AG04449 (cell line): ENCODE measurements at regions not wholly inside any gene's neighbourhood (a gene's known extent, or its start where the extent isn't known, plus 50 kb on each side); places are given as distances from the start of the nearest gene placed in this dataset.

ENCODE experiments used
- CTCF ChIA-PET: fragments of 350-600 bp; formaldehyde crosslinking; extraction: SDS; loops from one replicate; lab custom pipeline; 2021; ENCODE audit warnings: antibody characterized with exemption; lab: Yijun Ruan, JAX
- POLR2A ChIA-PET: fragments of 400-600, 350-600 bp; formaldehyde crosslinking; extraction: SDS; loops from one replicate; lab custom pipeline; 2020; ENCODE audit warnings: antibody characterized with exemption, inconsistent platforms; lab: Yijun Ruan, JAX
- DNase-seq: peaks from one replicate; pipeline ENCODE4 v3.0.0-alpha.2; 2010; ENCODE audit warnings: low read depth, low spot score
- H3K4me3 ChIP-seq: 2 replicates; pipeline ENCODE4 v1.5.1; 2011; ENCODE audit warnings: low read depth, mild to moderate bottlenecking, control low read depth, low read length
- TF ChIP-seq, protein P1 (sequence below): IDR thresholded peaks from one replicate; pipeline ENCODE4 v1.5.1; 2011; ENCODE audit warnings: mild to moderate bottlenecking, moderate library complexity, low read length, control low read depth, inconsistent platforms; ENCODE audit not compliant: insufficient read depth; ENCODE audit errors: missing control alignments

- TF ChIP-seq, protein P1, sequence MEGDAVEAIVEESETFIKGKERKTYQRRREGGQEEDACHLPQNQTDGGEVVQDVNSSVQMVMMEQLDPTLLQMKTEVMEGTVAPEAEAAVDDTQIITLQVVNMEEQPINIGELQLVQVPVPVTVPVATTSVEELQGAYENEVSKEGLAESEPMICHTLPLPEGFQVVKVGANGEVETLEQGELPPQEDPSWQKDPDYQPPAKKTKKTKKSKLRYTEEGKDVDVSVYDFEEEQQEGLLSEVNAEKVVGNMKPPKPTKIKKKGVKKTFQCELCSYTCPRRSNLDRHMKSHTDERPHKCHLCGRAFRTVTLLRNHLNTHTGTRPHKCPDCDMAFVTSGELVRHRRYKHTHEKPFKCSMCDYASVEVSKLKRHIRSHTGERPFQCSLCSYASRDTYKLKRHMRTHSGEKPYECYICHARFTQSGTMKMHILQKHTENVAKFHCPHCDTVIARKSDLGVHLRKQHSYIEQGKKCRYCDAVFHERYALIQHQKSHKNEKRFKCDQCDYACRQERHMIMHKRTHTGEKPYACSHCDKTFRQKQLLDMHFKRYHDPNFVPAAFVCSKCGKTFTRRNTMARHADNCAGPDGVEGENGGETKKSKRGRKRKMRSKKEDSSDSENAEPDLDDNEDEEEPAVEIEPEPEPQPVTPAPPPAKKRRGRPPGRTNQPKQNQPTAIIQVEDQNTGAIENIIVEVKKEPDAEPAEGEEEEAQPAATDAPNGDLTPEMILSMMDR = no peak
- ChIA-PET POLR2A (no interaction called here), CTCF (no interaction called here)
- DNase-seq = no peak
- H3K4me3 ChIP-seq = no peak overlapping the region
These were observed 787.7 kb upstream of the CDH6 start for GRCh38 chr5:30405821-30406220.

DNA sequence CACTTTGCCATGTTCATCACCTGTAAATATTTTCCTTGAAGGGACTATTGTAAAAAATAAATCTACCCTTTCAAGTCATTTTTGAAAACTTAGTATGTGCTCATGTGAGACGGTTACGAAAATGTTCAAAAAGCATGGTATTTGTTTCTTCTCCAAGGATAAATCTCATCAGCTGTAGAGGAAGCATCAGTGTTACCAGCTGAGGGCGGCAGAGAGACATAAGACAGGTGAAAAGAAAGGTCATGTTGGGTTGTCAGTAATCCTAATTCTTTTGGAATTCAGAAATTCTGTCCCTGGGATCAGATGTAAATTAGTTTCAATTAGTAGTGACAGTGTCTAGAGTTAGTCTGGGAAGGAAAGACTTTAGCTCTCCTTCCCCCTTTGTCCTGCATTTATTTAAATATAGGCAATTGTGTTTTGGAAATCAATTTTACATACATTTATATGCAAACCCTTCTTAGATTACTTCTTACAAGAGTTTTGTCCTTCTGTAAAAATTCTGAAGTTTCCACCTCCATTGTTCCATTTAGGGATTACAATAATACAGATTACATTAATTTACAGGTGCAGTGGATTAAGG lies 791.9 kb upstream of the CDH6 start:
- TF ChIP-seq, protein P1 = no peak
- CTCF ChIA-PET = interaction anchor here (0.8 to 1.4 kb wide), 2 partner anchors 412 to 831 kb away, joined by 3 to 6 read pairs; no protein-coding TSS in a partner anchor
- DNase-seq = no peak
- no peak overlapping the region for H3K4me3 ChIP-seq
- POLR2A ChIA-PET = no interaction called here

DNA sequence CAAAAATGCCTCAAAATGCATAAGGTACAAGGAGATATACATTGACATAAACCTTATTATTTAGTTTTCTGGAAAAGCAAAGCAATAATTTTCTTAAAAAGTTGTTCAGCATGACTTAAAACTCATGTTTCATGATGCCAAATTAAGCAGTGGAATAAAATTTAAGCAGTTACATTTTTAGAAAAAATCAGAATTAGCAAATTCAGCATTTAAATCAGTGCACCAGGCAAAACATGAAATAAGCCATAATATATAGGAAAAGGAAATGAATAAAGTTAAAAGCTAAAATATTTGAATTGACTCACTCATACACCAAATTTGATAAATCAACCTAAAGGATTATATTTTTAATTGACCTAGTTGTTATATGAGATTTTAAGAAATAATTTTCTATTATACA lies 795.1 kb upstream of the CDH6 start:
- POLR2A ChIA-PET = no interaction called here
- TF ChIP-seq, protein P1 = no peak
- CTCF ChIA-PET = no interaction called here
- no peak for DNase-seq
- H3K4me3 ChIP-seq = no peak overlapping the region

- H3K4me3 ChIP-seq = no peak overlapping the region
- TF ChIP-seq, protein P1 = no peak
- POLR2A ChIA-PET = no interaction called here
- DNase-seq = no peak
- CTCF ChIA-PET = no interaction called here
These were observed 800.6 kb upstream of the CDH6 start for GRCh38 chr5:30392897-30393296.

DNA sequence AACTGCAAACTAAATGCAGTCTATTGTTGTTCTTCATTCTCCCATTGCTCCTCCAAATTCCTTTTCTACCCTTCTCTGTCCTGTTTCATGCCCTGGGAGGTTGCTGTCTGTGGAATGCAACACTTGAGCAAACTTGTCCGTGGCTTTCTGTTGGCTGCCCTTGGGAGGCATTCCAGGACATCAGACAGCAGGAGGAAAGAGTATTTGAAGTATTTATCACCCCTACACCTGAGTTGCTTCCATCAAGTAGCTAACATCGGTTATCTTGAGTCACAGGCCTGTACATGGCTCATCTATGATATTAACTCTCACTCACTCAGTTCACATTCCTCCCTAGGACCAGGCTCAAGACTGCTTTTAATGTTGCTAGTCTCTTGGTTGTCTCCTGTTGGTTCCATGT lies 803.4 kb upstream of the CDH6 start:
- POLR2A ChIA-PET = no interaction called here
- TF ChIP-seq, protein P1 = no peak
- H3K4me3 ChIP-seq = no peak overlapping the region
- DNase-seq = no peak
- CTCF ChIA-PET = no interaction called here

- CTCF ChIA-PET = no interaction called here
- POLR2A ChIA-PET = no interaction called here
- H3K4me3 ChIP-seq = no peak overlapping the region
- DNase-seq = no peak
- TF ChIP-seq, protein P1 = no peak
These were observed 805.4 kb upstream of the CDH6 start for GRCh38 chr5:30387974-30388632.
